NCI-H510A treated with DMSO at 0.1 percent for 48 hours (cell line): ENCODE measurements at regions not wholly inside any gene's neighbourhood (a gene's known extent, or its start where the extent isn't known, plus 50 kb on each side); places are given as distances from the start of the nearest gene placed in this dataset.

Experiments used
- DNase-seq: peaks from one replicate; lab custom pipeline; 2025; lab: John Stamatoyannopoulos, UW

DNA sequence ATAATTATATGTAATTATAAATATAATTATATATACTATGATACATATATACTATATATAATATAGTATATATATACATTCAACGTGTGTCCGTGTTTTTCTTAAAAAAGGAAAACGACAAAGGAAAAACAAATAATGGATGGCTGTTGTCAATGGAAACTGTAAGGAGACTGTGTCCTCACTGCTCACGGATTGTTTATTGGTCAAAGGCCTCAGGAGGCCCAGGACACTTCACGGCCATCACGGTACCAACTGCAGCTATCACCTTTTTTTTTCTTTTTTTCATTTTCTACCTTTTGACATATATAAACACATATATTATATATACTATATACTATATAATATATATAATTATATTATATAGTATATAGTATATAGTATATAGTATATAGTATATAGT is 113.4 kb downstream of the SPTSSA start:
- no peak for DNase-seq

DNA sequence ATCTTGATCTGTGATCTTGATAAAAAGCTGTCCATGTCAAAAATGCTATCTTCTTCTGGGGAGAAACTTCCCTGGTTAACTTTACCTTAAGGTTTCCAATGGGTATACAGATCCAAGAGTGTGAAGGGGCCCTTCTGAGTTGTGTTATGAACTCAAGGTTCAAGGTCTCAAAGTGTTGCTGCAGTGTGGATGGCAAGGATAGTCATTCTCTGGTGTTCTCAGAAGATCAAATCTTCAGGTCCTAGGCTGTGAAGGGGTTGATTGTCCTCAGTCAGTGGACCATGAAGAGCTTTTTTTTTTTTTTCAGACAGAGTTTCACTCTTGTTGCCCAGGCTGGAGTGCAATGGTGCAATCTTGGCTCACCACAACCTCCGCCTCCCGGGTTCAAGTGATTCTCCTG is 114.4 kb downstream of the SPTSSA start:
- DNase-seq: no peak

DNA sequence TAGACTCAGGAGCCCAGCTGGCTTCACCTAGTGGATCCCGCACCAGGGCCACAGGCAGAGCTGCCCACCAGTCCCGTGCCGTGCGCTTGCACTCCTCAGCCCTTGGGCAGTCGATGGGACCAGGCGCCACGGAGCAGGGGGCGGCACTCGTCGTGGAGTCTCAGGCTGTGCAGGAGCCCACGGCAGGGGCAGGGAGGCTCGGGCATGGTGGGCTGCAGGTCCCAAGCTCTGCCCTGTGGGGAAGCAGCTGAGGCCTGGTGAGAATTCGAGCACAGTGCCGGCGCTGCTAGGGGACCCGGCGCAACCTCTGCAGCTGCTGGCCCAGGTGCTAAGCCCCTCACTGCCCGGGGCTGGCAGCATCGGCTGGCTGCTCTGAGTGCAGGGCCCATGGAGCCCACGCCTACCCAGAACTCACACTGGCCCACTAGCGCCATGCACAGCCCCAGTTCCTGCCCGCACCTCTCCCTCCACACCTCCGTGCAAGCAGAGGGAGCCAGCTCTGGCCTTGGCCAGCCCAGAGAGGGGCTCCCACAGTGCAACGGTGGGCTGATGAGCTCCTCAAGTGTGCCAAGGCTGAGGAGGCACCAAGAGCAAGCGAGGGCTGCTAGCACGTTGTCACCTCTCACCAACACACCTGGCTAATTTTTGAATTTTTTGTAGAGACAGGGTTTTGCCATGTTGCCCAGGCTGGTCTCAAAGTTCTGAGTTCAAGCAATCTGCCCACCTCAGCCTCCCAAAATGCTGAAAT is 116.1 kb downstream of the SPTSSA start:
- no peak for DNase-seq

DNA sequence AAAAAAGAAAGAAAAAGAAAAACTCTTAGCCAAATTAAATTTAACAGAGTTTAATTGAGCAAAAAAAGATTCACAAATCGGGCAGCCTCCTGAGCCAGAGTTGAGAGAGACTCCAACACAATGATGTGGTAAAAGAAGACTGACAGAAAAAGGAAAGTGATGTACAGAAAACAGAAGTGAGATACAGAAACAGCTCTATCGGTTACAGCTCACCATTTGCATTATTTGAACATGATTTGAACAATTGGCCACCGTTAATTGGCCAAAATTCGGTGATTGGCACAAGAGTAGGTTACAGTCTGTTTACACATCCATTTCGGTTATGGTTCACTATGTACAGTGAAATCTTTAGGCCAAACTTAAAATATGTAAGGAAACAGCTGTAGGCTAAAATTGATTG is 117.7 kb downstream of the SPTSSA start:
- no peak for DNase-seq

DNA sequence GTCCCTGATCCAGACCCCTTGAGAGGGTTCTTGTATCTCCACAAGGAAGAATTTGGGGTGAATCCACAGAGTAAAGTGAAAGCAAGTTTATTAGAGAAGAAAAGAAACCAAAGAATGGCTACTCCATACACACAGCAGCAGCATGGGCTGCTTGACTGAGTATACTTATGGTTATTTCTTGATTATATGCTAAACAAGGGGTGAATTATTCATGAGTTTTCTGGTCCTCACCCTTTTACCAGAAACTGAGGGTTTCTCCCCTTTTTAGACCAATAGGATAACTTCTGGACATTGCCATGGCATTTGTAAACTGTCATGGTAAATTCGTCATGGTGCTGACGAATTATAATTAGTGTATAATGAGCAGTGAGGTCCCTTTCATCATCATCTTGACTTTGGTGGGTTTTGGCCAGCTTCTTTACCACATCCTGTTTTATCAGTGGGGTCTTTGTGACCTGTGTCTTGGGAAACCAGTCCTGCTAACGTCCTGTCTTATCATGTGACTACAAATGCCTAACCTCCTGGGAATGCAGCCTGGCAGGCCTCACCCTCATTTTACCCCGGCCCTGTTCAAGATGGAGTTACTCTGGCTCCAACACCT is 121.9 kb downstream of the SPTSSA start:
- no peak for DNase-seq

DNA sequence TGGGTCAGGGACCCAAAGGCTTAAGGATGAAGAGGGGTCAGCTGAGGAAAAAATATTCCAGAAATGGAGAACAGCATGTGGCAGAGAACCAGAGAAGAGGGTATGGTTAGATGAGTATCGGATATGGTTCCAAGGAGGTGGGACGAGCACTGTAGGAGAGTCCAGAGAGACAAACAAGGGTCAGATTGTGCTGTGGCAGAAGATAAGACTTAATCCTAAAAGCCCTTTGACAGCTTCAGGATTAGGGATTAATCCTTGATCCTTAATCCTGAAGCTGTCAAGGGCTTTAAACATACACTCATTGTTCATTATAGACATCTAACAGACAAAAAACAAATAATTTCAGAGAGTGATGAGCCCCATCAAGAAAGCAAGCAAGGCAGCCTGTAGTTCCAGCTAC is 124.0 kb downstream of the SPTSSA start:
- DNase-seq: no peak

DNA sequence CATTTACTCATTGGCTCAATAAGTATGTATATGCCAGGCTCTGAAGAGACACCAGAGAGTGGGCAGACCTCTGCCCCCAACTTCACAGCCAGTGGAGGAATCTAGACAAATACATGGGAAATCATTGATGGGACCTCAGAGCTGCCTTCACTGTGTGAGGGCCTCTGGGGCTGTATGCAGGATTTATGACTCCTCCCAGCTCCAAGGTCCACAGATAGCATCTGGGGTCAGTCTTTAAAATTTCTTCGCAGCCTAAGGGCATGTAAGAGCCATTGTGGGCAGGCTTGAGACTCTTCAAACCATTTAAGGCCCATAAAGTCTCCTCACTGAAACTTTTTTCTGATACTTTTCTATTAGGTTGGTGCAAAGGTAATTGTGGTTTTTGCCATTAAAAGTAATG is 125.5 kb downstream of the SPTSSA start:
- DNase-seq: no peak

DNA sequence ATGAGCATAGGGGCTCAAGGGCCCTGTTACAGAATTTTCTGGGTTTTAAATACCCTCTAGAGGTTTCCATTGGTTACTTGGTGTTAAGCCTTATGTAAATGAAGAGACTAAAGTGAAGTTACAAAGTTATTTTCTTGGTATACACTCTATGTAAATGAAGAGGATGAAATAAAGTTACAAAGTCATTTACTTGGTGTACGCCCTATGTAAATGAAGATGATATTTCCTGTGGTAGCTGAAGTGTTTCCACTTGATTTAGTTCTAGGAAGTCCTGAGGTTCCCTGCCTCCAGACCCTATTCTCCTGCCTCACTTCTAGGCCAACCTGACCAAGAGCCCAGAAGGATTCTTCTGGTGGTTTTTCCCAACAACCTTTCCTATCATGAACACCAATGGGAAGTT is 126.1 kb downstream of the SPTSSA start:
- DNase-seq: no peak

DNA sequence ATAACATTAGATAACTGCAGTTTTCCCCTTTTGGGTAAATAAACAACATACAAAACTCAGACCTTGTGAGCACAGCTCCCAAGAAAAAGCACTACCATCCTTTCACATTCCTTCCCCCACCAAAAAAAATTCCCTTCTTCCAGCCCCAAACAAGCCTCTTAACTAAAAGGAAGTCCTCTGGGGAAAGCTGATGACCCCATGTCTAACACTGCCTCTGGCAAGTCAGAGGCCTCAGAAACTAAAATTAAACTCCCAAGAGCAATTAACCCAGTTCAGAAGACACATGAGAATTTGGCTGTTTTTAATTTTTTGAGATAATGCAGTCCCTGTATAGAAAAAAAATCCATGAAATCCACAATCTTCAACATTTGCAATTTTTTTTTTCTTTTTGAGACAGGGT is 127.7 kb downstream of the SPTSSA start:
- no peak for DNase-seq

DNA sequence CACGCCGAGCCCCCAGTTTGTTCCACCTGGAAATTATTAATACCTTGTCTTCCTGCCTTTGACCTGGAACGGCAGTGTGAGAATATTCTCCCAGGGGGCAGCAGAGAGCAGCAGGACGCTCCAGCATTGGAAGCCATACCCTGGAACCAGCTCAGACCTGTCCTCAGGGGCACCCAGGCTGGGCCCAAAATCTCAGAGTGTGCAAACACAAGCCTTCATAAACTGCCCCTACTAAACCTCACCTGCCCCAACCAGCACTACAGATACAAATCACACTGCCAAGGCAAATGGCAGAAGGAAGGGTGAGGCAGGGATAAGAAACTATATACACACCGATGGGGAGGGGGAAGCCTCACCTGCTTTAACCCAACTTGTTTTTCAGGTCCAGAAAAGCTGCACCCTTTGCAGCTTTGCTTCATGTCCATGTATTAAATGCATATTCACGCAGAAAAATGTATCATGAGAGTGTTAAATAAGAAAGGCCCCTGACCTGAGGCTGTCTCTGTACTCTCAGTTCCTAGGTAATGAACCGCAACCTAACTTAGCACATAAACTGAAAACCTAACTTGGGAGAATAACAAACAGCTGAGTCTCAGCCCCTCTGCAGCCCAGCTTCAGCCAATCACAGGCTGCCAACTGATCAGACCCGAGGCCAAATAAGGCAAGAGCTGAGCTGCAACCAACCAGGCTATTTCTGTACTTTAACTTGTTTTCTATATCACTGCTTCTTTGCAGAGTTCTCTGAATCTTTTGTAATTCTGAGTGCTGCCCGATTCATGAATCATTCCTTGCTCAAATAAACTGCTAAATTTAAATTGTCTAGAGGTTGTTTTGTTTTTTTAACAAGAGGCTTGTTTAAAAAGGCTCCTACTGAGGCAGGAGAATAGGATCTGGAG is 130.1 kb downstream of the SPTSSA start:
- peak; percentile 68 for DNase-seq

DNA sequence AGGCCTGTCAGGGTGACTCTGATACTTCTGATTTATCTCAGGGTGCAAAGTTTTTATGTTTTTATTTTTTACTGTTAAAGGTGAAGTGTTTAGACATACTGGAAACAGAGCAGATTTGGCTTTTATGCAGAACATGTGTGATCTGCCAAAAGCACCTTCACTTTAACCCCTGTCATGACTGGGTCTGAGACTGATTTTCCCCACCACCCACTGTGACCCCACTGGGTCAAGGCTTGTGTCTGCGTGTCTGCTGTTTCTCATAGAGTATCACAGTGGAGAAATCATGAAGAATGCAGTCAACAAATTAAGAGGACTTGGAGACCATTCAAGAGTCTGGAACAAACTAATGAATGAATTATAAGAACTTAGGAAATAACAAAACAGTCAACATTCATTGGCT is 131.2 kb downstream of the SPTSSA start:
- DNase-seq: no peak

DNA sequence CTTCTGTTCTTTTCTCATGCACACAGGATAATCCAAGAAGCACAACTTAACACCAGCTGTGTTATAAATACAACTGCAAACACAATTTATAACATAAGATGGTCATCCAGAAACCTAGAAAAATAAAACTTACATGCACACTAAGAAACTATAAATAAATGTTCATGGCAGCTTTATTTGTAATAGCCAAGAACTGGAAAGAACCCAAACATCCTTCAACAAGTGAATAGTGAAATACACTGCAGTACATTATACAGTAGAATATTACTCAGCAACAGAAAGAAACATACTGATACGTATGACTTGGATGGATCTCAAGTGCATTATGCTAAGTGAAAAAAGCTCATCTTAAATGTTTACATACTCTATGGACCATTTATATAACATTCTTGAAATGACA is 132.7 kb downstream of the SPTSSA start:
- no peak for DNase-seq

DNA sequence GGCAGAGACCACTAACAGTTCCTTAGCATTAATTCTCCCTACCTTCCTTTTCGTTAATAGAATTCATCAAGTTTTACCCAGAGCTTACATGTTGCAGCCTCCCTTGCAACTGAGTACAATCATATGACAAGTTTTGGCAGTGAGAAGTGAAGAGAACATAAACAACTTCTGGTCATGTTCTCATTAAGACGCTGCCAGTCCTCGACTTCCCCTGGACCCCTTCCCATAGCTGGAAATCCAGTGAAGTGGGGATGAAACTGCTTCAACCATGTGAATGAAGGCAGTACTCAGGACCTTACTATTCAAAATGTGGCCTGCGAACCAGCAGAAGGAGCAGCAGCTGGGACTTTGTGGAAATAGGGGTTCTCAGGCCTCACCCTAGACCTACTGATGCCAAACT is 133.9 kb downstream of the SPTSSA start:
- no peak for DNase-seq

DNA sequence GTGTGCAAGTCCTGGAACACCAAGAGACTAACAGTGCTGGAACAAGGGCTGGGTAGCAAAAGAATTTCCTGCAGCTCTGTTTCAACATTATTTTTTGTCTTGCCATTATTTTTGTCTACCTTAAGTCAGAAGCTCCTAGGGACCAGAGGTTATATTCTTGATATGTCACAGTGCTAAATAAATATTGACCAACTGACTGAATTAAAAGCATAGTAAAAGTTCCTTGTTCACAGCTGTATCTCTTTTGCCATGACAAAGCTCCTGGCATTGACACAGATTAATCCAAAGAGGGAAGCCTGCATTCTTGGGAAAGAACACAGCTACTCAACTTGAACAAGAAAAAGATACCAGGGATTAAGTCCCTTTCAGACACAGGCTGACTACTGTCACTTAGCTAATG is 136.5 kb downstream of the SPTSSA start:
- DNase-seq: no peak

DNA sequence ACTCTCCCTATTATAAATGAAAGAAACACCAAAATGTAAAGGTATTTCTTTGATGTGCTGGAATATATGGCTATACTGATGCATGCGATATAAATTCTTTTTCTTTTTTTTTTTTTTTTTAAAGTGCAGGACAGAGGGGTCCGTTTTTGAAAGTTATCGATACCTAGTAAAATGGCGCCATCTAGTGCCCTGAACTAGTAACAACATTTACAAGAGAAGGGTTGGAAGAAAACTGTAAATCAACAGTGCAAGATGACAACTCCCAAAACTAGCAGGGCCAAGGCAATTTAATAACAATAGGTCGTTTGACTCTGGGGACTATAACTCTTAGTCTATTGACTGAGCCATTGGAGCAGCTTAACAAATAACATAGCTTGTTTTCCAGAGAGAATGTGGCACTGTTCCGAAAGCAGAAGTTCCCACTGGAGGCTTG is 137.7 kb downstream of the SPTSSA start:
- peak; percentile 56 for DNase-seq

DNA sequence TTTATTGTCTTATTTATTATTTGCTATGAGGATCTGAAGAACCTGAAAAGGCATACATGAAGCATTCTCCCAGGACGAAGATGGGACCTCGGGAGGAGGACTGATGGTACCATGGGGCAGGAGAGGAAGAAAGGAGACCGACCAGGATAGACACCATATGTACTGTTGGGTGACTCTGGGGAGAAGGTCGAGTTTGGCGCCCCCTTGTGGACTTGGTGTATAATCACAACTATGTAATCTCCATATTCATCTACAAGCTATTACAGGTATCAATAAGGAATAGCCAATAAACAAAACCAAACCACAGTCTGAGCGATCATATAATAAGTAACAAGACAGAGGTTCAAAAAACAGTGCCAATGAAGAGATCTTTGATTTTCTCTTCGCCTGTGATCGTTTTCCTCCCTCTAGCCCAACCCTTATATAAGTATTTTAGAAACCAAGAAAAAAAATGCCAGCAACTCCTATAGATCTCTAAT is 139.1 kb downstream of the SPTSSA start:
- peak; percentile 61 for DNase-seq

DNA sequence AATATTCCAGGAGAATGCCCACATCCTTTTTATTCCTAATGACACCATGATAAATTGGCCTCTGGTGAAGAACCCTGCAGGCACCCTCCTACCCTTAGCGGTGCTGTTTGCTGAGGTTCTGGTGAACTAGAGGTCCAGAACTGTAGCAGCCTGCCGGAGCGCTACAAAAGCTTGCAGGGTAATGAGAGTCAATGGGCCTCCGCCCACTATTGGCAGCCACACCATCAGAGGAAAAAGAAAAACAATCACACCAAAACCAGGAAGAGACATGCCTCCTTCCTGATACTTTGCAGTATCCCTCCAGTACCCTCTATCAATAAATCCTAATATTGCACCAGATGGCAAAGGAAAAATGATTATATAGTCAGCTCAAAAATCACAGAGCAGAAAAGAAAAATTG is 142.9 kb downstream of the SPTSSA start:
- no peak for DNase-seq

DNA sequence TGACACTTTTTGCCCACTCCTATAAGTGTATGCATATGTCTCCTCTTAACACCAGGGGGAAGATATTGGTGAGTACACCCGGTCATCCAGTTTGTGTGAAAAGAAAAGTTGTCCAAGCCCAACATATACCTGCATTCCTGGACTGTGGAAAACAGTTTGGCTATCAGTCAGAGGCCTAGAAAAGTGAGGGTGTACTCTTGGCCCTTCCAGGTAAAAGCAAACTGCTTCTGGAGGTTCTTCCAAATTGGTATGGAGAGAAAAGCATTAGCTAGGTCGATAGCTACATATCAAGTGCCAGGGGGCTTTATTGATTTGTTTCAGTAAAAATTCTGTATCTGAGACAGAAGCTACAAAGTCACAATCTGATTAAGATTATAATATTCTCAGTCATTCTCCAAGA is 144.0 kb downstream of the SPTSSA start:
- no peak for DNase-seq

DNA sequence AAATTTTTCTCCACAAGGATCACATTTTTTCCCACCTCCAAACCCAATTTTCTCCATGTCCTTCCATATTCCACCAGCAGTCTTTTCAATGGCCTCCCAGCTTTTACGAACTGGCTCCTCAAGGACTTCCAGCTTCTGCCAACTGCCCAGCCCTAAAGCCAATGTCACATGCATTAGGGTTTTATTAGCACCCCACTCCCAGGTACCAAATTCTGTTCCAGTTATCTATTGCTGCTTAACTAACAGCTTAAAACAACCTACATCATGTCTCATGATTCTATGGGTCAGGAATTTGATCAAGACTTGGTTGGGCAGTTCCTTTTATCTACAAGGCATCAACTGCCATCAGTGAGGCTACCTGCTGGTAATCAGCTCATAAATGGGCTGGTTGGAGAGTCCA is 151.3 kb downstream of the SPTSSA start:
- DNase-seq: no peak

DNA sequence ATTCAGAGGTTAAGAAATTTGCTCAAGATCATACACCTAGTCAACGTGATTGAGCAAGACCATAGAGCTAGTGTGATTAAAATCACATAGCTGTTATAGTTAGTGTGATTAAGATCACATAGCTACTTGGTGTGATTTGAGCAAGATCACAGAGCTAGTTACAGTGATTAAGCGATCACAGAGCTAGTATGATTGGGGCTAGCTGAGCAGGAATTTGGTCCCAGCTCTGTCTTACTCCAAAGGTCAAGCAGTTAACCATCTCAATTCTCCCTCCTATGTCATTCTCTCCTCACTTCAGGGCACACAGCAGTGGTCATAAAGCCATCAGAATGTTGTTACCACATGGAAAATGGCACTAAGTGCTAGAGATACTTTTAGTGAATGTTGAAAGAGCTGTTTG is 158.2 kb downstream of the SPTSSA start:
- DNase-seq: no peak

DNA sequence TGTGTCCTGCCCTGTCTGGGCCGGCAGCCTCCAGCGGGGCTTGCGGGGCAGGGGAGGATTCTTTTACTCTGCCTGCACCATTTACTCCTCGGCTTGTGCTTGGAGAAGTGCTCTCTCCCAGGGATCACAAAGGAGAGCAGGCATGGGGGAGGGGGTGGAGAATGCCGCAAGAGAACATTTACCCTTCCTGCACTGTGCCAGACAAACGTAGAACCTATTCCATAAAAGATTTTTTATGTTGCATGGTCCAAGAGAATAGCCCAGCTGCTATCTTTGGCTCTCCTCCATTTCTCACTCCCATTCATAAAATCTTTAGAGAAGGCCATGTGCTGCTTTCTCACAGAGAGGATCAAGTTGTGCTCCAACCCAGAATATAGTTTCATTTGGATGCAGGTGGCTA is 159.4 kb downstream of the SPTSSA start:
- no peak for DNase-seq

DNA sequence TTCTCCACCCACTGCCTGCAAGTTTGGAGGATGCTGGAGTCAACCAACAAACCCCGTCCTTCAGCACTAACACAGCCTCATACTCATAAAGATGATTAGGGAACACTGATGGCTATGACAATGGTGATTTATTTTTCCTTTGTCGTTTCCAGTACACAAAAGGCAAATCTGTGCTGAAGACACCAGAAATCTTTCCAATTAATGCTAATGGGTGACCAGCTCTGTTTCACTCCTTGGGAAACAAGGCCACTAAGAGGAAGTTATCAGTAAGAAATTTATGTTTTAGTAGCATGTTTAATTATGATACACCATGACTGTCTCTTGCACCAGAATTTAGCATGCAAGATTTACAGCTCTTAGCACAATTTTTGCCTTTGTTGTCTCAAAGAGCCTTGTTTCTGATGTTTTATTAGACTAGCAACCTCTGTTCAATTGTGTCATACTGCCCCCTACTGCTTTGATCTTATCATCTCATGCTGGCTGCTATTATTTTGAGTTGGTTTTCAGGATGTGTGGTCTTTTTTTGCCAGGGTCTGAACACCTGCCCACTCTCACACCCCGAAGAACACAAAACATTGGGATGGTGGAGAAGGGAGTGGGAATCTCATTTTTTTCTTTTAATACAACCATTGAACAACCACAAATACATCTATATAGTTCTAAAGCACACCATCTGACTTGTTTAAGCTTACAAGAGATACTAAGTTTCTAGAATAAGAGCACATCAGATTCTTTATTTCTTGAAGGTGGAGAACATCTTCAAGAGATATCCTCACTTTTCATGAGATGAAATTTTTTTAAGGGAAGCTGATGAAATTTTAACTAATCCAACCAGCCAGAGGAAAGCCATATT is 160.9 kb downstream of the SPTSSA start:
- DNase-seq: peak; percentile 84
